ENCODE measurements at regions not wholly inside any gene's neighbourhood (a gene's known extent, or its start where the extent isn't known, plus 50 kb on each side); places are given as distances from the start of the nearest gene placed in this dataset.

DNA sequence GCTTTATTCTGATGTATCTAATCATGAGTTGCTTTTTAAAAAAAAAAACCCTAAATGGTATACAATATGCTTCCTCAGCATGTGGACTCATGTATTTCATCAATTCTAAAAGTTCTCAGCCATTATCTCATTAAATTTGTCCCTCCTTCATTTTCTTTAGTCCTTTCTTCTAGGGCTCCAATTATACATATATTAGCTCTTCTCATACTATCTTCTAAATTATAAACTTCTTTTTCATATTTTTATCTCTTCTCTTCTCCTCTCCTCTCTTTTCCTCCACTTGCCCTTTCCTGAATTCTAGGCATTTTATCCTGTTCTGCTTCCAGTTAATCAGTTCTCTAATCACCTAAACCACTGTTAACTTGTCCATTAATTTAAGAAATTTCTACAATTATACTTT is 55.0 kb upstream of the IL33 start:
- no peak overlapping the region for H3K4me2 ChIP-seq (ENCODE audit: low read length)
- no peak overlapping the region for H3K27ac ChIP-seq (ENCODE audit: low read length)
- no peak for TF ChIP-seq EZH2phosphoT487 (IDR thresholded peaks at IDR 0.05; ENCODE audit: low read depth)
- TF ChIP-seq, protein P1, sequence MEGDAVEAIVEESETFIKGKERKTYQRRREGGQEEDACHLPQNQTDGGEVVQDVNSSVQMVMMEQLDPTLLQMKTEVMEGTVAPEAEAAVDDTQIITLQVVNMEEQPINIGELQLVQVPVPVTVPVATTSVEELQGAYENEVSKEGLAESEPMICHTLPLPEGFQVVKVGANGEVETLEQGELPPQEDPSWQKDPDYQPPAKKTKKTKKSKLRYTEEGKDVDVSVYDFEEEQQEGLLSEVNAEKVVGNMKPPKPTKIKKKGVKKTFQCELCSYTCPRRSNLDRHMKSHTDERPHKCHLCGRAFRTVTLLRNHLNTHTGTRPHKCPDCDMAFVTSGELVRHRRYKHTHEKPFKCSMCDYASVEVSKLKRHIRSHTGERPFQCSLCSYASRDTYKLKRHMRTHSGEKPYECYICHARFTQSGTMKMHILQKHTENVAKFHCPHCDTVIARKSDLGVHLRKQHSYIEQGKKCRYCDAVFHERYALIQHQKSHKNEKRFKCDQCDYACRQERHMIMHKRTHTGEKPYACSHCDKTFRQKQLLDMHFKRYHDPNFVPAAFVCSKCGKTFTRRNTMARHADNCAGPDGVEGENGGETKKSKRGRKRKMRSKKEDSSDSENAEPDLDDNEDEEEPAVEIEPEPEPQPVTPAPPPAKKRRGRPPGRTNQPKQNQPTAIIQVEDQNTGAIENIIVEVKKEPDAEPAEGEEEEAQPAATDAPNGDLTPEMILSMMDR (IDR thresholded peaks at IDR 0.05; ENCODE audit: low read depth, low read length) = no peak
- H3K9ac ChIP-seq (ENCODE audit: low read length) = no peak overlapping the region
- H4K20me1 ChIP-seq (ENCODE audit: insufficient read depth, low read length) = no peaks in the 10 kb centered on the region
- no peaks in the 10 kb centered on the region for H3K36me3 ChIP-seq (replicated peaks; ENCODE audit: low read depth, low read length)
- no peaks in the 10 kb centered on the region for H3K27me3 ChIP-seq (ENCODE audit: low read depth, low read length)
- H3K79me2 ChIP-seq (ENCODE audit: low read length) = no peaks in the 10 kb centered on the region
- H2AFZ ChIP-seq (ENCODE audit: low read depth, low read length) = no peak overlapping the region
- no peaks in the 10 kb centered on the region; the same call in 1 of the 2 replicates for H3K9me3 ChIP-seq (ENCODE audit: insufficient read depth, low read length)
- no peaks in the 10 kb centered on the region for H3K4me1 ChIP-seq (ENCODE audit: low read length)
- H3K4me3 ChIP-seq (ENCODE audit: low read length) = no peak overlapping the region

DNA sequence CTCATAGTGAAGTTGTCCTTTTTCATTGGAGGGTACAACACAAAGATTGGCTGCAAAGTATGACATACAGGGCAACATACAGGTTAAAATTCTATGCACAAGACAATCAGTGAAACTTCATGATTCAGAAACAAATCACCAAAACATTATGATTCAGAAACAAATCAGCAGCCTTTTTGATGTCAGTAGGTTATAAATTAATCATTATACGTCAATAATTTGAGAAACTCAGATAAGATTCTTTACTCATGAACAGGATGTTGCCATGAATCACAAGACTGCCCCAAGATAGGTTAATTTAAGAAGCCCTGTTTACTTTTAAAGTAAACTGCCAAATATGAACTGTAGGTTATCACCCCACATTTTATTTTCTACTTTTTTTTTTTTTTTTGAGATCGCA is 62.2 kb upstream of the IL33 start:
- TF ChIP-seq, protein P1 (IDR thresholded peaks at IDR 0.05; ENCODE audit: low read depth, low read length) = no peak
- no peak for TF ChIP-seq EZH2phosphoT487 (IDR thresholded peaks at IDR 0.05; ENCODE audit: low read depth)
- no peak overlapping the region for H3K4me3 ChIP-seq (ENCODE audit: low read length)
- H3K4me1 ChIP-seq (ENCODE audit: low read length) = no peaks in the 10 kb centered on the region
- no peak overlapping the region for H2AFZ ChIP-seq (ENCODE audit: low read depth, low read length)
- no peaks in the 10 kb centered on the region for H3K36me3 ChIP-seq (replicated peaks; ENCODE audit: low read depth, low read length)
- H4K20me1 ChIP-seq (ENCODE audit: insufficient read depth, low read length) = no peaks in the 10 kb centered on the region
- no peaks in the 10 kb centered on the region for H3K9me3 ChIP-seq (ENCODE audit: insufficient read depth, low read length)
- H3K27me3 ChIP-seq (ENCODE audit: low read depth, low read length) = no peaks in the 10 kb centered on the region
- no peak overlapping the region for H3K27ac ChIP-seq (ENCODE audit: low read length)
- no peak overlapping the region for H3K4me2 ChIP-seq (ENCODE audit: low read length)
- H3K9ac ChIP-seq (ENCODE audit: low read length) = no peak overlapping the region
- no peaks in the 10 kb centered on the region for H3K79me2 ChIP-seq (ENCODE audit: low read length)

DNA sequence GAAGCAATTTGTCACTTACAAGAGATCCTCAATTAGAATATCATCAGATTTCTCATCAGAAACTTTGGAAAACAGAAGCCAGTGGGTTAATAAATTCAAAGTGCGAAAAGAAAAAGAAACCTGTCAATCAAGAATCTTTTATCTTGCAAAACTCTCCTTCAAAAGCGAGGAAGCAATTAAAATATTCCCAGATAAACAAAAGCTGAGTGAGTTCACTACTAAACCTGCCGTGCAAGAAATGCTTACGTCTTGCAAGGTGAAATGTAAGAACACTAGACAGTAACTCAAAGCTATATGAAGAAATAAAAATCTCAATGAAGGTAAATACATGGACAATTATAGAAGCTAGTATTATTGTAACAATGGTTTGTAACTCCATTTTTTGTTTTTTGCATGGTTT is 62.8 kb upstream of the IL33 start:
- H3K36me3 ChIP-seq (replicated peaks; ENCODE audit: low read depth, low read length) = no peaks in the 10 kb centered on the region
- no peaks in the 10 kb centered on the region for H3K79me2 ChIP-seq (ENCODE audit: low read length)
- H3K4me2 ChIP-seq (ENCODE audit: low read length) = no peak overlapping the region
- TF ChIP-seq, protein P1 (IDR thresholded peaks at IDR 0.05; ENCODE audit: low read depth, low read length) = no peak
- no peak for TF ChIP-seq EZH2phosphoT487 (IDR thresholded peaks at IDR 0.05; ENCODE audit: low read depth)
- H2AFZ ChIP-seq (ENCODE audit: low read depth, low read length) = no peak overlapping the region
- no peaks in the 10 kb centered on the region for H3K9me3 ChIP-seq (ENCODE audit: insufficient read depth, low read length)
- H3K9ac ChIP-seq (ENCODE audit: low read length) = no peak overlapping the region
- H3K27me3 ChIP-seq (ENCODE audit: low read depth, low read length) = no peaks in the 10 kb centered on the region
- no peak overlapping the region for H3K27ac ChIP-seq (ENCODE audit: low read length)
- no peaks in the 10 kb centered on the region for H3K4me1 ChIP-seq (ENCODE audit: low read length)
- H3K4me3 ChIP-seq (ENCODE audit: low read length) = no peak overlapping the region
- no peaks in the 10 kb centered on the region for H4K20me1 ChIP-seq (ENCODE audit: insufficient read depth, low read length)

DNA sequence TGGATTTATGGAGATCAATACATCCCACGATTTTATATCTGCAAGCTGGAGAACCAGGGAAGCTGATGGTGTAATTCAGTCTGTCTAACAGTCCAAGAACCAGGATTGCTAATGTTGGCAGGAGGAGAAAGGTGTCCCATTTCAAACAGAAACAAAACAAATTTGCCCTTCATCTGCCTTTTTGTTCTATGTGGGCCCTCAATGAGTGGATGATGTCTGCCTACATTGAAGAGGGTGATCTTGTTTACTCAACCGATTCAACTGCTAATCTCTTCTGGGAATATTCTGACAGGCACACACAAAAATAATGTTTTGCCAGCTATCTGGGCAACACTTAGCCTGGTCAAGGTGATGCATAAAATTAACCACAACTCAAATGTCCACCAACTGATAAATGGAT is 65.1 kb upstream of the IL33 start:
- H3K4me1 ChIP-seq (ENCODE audit: low read length) = no peaks in the 10 kb centered on the region
- H3K27me3 ChIP-seq (ENCODE audit: low read depth, low read length) = no peaks in the 10 kb centered on the region
- no peak overlapping the region for H3K4me3 ChIP-seq (ENCODE audit: low read length)
- no peak overlapping the region for H3K4me2 ChIP-seq (ENCODE audit: low read length)
- H3K79me2 ChIP-seq (ENCODE audit: low read length) = no peaks in the 10 kb centered on the region
- H4K20me1 ChIP-seq (ENCODE audit: insufficient read depth, low read length) = no peaks in the 10 kb centered on the region
- no peak overlapping the region for H3K9ac ChIP-seq (ENCODE audit: low read length)
- no peak overlapping the region for H2AFZ ChIP-seq (ENCODE audit: low read depth, low read length)
- no peaks in the 10 kb centered on the region for H3K9me3 ChIP-seq (ENCODE audit: insufficient read depth, low read length)
- H3K27ac ChIP-seq (ENCODE audit: low read length) = no peak overlapping the region
- no peak for TF ChIP-seq EZH2phosphoT487 (IDR thresholded peaks at IDR 0.05; ENCODE audit: low read depth)
- TF ChIP-seq, protein P1 (IDR thresholded peaks at IDR 0.05; ENCODE audit: low read depth, low read length) = no peak
- H3K36me3 ChIP-seq (replicated peaks; ENCODE audit: low read depth, low read length) = no peaks in the 10 kb centered on the region
